RWPE2 (cell line): ENCODE measurements at regions not wholly inside any gene's neighbourhood (a gene's known extent, or its start where the extent isn't known, plus 50 kb on each side); places are given as distances from the start of the nearest gene placed in this dataset.
A peak's percentile ranks its signal among the peaks of the same experiment; 100 is the strongest.

ENCODE experiments used
- ATAC-seq: fragments of 200-7000 bp; cut with Tn5 transposase; 3 replicates; pipeline ENCODE4 v1.9.1; 2021; ENCODE audit warnings: low read depth
- DNase-seq: peaks from one replicate; pipeline ENCODE4 v3.0.0-alpha.2; 2020; ENCODE audit warnings: low spot score
- H3K27ac ChIP-seq: fragments of 450-650 bp; 2 replicates; pipeline ENCODE4 v1.5.1; 2017; ENCODE audit warnings: mild to moderate bottlenecking; ENCODE audit not compliant: poor library complexity, severe bottlenecking
- H3K27me3 ChIP-seq: fragments of 250-450 bp; sonication (Bioruptor Pico); 2 replicates; pipeline ENCODE4 v1.5.1; 2021; ENCODE audit warnings: mild to moderate bottlenecking, moderate library complexity; ENCODE audit not compliant: insufficient read depth, poor library complexity, severe bottlenecking
- H3K36me3 ChIP-seq: fragments of 250-450 bp; sonication (Bioruptor Pico); 2 replicates; pipeline ENCODE4 v1.5.1; 2020; ENCODE audit warnings: low read depth, mild to moderate bottlenecking, moderate library complexity
- H3K4me1 ChIP-seq: fragments of 250-450 bp; sonication (Bioruptor Pico); 2 replicates; pipeline ENCODE4 v1.5.1; 2021; ENCODE audit warnings: mild to moderate bottlenecking, moderate library complexity; ENCODE audit not compliant: insufficient read depth, poor library complexity, severe bottlenecking
- H3K4me3 ChIP-seq: fragments of 250-450 bp; sonication (Bioruptor Pico); 2 replicates; pipeline ENCODE4 v1.5.1; 2021; ENCODE audit warnings: mild to moderate bottlenecking, moderate library complexity; ENCODE audit not compliant: severe bottlenecking
- H3K9me3 ChIP-seq: fragments of 250-450 bp; sonication (Bioruptor Pico); 2 replicates; pipeline ENCODE4 v1.5.1; 2021; ENCODE audit warnings: mild to moderate bottlenecking, moderate library complexity; ENCODE audit not compliant: severe bottlenecking
- TF ChIP-seq, protein P1 (sequence below): fragments of 450-650 bp; IDR thresholded peaks from one replicate; pipeline ENCODE4 v1.5.1; 2017; ENCODE audit warnings: mild to moderate bottlenecking, moderate library complexity; ENCODE audit not compliant: poor library complexity, severe bottlenecking

DNA sequence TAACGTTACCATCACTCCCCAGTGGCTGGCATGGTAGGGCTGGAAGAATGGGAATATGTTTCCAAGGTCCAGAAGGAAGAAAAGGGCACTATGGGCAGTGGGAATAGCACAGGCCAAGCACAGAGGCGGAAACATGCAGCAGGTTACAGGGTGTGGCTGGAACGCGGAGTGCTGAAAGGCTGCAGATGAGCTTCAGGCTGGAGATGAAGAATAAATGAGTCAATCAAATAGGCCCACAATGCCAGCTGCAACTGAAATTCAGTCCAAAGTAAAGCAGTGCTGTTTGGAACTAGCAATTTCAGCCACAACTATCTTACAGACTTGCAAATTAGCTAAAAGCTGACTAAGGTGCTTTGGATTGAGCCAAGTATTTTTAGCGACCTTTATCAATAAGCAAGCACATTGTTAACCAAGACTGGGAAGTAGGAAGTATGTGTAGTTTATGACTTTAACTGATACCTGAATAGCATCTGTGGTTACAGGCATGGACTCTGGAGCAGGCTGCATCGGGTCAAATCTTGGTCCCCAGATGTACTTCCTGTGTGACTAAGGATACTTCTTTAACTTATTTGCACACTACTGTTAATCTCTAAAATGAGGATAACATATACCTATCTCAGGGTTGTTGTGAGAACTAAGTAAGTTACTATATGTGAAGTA is 77.5 kb upstream of the CTTNBP2 start:
- Histone ChIP-seq H3K9me3 (no peaks in the 10 kb centered on the region), H3K4me1 (peaks cover 49% of the 10 kb centered on the region), H3K27me3 (no peaks in the 10 kb centered on the region), H3K27ac (peak overlapping the region; percentile 97), H3K36me3 (no peaks in the 10 kb centered on the region), H3K4me3 (no peak overlapping the region)
- peak; percentile 49 for ATAC-seq
- peak; percentile 67 for DNase-seq
- TF ChIP-seq, protein P1, sequence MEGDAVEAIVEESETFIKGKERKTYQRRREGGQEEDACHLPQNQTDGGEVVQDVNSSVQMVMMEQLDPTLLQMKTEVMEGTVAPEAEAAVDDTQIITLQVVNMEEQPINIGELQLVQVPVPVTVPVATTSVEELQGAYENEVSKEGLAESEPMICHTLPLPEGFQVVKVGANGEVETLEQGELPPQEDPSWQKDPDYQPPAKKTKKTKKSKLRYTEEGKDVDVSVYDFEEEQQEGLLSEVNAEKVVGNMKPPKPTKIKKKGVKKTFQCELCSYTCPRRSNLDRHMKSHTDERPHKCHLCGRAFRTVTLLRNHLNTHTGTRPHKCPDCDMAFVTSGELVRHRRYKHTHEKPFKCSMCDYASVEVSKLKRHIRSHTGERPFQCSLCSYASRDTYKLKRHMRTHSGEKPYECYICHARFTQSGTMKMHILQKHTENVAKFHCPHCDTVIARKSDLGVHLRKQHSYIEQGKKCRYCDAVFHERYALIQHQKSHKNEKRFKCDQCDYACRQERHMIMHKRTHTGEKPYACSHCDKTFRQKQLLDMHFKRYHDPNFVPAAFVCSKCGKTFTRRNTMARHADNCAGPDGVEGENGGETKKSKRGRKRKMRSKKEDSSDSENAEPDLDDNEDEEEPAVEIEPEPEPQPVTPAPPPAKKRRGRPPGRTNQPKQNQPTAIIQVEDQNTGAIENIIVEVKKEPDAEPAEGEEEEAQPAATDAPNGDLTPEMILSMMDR = no peak

DNA sequence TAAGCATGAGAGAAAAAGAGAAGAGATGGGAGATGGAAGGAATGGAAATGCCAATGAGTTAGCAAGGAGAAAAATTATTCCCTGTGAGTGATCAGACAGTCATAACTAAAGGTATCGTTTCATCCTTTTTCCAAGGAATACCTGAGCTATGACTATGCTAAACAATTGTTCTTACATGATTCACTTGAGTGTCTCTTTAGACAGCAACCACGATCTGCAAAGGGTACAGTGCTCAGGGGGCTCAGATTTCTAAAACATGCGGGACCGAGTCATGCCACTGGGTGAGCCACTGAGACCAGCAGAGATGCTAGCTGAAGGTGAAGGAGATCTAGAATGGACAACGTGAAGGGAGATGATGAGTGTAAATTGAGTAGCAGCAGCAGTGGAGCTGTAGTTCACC is 78.0 kb upstream of the CTTNBP2 start:
- Histone ChIP-seq H3K9me3 (no peaks in the 10 kb centered on the region), H3K4me3 (no peak overlapping the region), H3K27ac (peak overlapping the region; percentile 97), H3K27me3 (no peaks in the 10 kb centered on the region), H3K4me1 (peaks cover 43% of the 10 kb centered on the region), H3K36me3 (no peaks in the 10 kb centered on the region)
- ATAC-seq (peak; percentile 87), DNase-seq (no peak)
- TF ChIP-seq, protein P1 = peak; percentile 49

DNA sequence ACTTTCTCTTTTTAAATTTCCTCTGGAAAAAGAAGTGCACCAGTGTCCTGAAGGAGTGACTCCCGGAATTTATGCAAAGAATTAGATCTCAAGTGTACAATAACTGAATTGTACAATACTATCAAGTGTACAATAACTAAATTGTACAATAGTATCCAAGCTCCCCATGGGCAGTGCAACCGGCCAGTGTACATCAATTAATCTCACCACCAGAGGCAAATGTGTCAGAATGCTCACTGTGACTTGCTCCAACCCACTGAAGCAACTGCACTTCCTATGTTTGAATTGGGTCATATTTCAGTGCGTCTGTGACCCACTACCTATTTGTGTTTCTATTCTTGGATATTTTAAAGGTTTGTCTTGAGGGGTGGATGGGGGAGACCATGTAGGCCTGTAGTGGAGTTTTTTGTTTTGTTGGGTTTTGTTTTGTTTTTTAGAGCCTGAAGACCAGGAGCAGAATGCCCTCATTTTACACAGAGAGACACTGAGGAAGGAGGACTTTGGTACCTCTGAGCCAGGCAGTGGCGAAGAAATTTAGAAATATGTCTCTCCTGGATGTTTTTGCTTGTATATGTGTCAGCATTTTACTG is 78.5 kb upstream of the CTTNBP2 start:
- DNase-seq = no peak
- peak; percentile 39 for ATAC-seq
- H3K9me3 ChIP-seq = no peaks in the 10 kb centered on the region
- H3K4me3 ChIP-seq = no peak overlapping the region
- H3K27ac ChIP-seq = peak overlapping the region; percentile 97
- H3K4me1 ChIP-seq = peaks cover 38% of the 10 kb centered on the region
- H3K36me3 ChIP-seq = no peaks in the 10 kb centered on the region
- TF ChIP-seq, protein P1 = peak; percentile 37
- H3K27me3 ChIP-seq = no peaks in the 10 kb centered on the region

DNA sequence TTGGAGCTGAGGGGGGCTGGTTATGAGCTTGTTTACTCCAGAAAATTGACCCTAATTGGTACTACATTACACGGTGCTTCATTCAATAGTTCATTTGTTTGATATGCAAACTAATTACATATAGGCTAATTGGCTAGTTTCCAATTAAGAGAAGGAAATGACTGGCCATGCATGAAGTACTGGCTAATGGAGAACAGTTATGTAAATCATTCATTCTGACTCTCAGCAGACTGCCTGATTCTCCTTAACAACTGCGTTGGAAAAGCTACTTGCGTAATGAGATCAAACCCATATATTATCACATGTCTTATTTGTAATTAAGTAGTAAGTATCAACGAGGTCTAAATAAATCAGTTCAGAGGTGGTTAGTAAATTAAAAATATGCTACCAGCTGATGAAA is 81.8 kb upstream of the CTTNBP2 start:
- TF ChIP-seq, protein P1 = no peak
- Histone ChIP-seq H3K27me3 (no peaks in the 10 kb centered on the region), H3K4me3 (no peak overlapping the region), H3K4me1 (peaks cover 22% of the 10 kb centered on the region), H3K27ac (no peak overlapping the region), H3K36me3 (no peaks in the 10 kb centered on the region), H3K9me3 (no peaks in the 10 kb centered on the region)
- no peak for DNase-seq
- ATAC-seq = no peak

DNA sequence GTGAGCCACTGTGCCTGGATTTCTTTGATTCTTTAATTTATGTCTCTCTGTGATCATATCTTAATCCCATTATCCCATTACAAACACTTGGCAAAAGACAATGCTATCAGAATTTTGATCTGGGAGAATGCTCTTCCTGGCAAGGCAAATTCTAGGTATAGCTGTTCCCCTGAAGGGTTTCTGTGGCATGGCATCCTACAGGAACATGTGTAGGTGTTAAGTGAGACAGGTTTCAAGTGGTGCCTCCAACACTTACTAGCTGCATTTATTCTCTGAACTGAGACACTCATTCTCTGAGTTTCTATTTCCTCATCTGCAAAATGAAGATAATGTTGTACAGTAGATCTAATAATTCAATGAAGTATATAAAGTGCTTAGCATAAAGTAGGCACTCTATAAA is 87.1 kb upstream of the CTTNBP2 start:
- H3K4me1 ChIP-seq = no peaks in the 10 kb centered on the region
- H3K9me3 ChIP-seq = no peaks in the 10 kb centered on the region
- no peaks in the 10 kb centered on the region for H3K36me3 ChIP-seq
- no peak overlapping the region for H3K4me3 ChIP-seq
- TF ChIP-seq, protein P1 = no peak
- H3K27ac ChIP-seq = no peak overlapping the region
- no peak for DNase-seq
- no peaks in the 10 kb centered on the region for H3K27me3 ChIP-seq
- ATAC-seq = no peak
